GM12874 (cell line): ENCODE measurements at regions not wholly inside any gene's neighbourhood (a gene's known extent, or its start where the extent isn't known, plus 50 kb on each side); places are given as distances from the start of the nearest gene placed in this dataset.

Source experiments
- TF ChIP-seq, protein P1 (sequence below): IDR thresholded peaks from 2 replicates; pipeline ENCODE4 v1.5.1; 2011; ENCODE audit warnings: low read depth, mild to moderate bottlenecking, control low read depth, low read length, moderate library complexity; ENCODE audit not compliant: insufficient read depth

DNA sequence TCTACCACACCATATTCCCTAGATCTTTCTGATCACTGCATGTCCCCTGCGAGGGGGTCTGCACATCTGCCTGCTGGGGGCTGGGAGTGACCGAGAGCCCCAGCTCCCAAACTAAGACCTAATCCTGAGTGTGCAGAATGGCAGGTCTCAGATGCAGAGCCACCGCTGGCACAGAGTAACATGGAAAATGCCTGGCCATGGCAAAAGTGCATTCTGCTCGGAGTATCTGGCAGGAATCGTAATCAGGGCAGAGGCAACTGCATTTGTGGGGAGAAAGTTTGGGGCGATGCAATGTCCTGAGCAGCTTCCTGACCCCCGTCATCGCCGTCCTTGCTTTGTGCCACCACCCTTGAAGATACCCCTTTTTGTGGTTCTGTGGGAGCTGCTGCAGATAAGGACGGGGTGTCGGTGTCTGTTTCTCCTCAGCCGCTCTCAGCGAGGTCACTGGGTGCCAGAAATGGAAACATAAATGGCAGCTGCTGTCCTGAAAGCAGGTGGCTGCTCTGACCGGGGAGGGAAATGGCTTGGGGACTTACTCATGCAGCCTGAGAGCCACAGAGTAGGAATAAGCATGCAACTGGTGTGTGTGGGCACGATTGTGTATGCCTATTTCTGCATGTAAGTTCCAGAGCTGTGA lies 157.9 kb downstream of the LY86 start:
- TF ChIP-seq, protein P1, sequence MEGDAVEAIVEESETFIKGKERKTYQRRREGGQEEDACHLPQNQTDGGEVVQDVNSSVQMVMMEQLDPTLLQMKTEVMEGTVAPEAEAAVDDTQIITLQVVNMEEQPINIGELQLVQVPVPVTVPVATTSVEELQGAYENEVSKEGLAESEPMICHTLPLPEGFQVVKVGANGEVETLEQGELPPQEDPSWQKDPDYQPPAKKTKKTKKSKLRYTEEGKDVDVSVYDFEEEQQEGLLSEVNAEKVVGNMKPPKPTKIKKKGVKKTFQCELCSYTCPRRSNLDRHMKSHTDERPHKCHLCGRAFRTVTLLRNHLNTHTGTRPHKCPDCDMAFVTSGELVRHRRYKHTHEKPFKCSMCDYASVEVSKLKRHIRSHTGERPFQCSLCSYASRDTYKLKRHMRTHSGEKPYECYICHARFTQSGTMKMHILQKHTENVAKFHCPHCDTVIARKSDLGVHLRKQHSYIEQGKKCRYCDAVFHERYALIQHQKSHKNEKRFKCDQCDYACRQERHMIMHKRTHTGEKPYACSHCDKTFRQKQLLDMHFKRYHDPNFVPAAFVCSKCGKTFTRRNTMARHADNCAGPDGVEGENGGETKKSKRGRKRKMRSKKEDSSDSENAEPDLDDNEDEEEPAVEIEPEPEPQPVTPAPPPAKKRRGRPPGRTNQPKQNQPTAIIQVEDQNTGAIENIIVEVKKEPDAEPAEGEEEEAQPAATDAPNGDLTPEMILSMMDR, result no peak

DNA sequence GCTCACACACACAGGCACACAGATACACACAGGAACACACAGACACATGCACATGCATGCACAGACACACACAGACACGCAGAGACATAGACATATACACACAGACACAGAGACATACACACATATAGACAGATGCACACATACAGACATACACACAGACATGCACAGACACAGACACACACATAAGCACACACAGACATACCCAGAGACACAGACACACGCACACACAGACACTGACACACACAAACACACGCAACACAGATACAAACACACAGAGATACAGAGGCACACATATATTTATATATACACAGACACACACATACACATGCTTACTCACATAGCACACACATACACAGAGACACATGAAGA lies 158.4 kb downstream of the LY86 start:
- TF ChIP-seq, protein P1, result no peak

DNA sequence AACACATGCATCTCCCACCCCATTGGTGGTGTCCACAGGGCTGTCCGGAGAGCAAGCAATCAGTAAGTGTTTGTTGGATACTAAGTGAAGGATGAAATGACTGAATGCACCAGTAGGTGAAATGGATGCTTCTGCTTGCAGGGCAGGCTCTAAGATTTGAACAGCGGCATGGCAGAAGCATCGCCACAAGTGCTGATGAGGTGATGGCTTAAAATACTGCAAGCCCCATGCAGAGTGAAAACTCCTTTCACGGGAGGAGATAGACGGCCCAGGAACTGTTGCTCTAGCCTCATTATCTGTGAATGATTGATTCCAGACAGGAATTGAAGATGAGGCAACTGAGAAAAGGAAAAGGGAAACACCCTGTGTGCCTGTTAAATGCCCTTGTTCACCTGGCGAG lies 158.9 kb downstream of the LY86 start:
- TF ChIP-seq, protein P1, result no peak

DNA sequence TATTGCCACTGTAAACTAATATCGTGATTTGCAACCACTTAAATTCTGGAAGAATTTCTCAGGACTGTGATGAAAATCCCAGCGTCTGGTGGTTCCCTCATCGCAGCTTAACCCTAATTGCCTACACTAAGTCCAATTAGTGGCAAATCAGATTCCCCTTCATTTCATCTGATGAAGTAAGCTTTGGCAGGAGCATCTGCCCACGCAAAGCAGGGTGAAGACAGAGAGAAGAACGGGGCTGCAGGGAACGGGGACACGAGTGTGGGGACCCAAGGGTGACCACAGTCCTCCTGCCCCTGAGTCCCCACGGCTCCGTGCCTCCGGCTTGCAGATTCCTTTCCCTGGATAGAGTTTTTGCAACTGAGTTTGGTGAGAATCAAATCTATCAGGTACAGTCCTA lies 159.5 kb downstream of the LY86 start:
- TF ChIP-seq, protein P1, result no peak

DNA sequence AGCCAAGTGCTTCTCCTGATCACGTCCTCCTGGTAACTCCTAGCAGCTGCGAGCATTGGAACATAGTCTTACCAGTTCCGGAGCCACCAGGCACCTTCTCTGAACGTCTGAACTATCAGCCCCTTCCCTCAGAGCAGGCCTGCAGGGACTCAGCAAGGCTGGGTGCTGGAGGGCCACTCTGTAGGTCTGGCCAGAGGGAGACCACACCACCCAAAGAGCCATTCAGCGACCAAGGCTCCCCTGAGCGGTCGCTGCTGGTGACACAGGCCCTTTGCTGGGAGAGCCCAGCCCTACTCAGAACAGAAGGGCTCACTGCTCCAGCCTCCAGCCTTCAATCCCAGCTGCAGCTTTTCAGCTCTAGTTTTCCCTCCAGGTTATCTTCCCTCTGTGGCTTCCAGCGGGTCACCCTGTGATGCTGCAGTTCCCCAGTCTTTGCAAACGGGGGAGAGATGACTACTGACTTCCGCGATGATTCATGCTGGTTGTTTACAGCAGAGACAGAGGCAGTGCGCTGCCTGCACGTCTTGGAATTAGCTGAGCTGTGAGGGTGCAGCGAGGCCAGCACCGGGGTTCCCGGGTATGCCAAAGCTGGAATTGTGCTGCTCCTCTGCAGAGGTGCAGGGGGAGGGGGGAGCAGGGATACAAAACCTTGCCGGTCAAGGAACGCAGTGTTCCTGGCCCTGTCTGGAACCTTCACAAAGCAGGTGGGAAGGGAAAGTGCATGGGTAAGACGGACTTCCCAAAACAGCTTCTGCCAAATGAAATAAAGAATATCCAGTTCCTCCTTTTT lies 161.4 kb downstream of the LY86 start:
- TF ChIP-seq, protein P1, result no peak

DNA sequence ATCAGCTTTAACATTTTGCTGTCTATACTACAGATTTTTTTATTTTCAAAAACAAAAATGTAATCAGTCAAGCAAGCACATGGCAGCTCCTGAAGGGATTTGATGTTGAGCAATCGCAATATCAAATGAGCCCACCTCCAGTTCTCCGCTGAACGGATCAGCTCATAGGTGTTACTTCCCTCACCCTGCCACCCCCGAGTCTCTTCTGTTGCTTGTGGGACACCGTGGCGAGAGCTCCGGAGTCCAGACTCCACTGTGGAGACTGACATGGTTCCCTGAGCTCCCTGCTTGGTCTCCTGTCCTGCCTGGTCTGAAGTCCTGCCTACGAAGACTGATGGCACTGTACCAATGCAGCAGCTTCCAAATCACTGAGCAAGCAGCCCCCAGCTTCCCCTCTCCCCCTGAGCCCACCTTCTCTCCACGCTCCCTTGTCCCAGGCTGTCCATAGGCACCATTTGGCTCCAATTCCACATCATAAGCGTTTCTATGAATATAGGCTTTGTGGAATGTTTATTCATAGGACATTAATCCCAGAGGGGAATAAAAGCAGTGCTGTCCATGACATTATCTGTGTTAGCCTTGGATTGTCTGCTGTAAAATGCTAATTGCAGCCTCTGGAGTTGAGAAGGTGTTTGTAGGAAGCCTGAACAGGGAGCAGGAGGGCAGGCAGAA lies 162.2 kb downstream of the LY86 start:
- TF ChIP-seq, protein P1, result no peak

DNA sequence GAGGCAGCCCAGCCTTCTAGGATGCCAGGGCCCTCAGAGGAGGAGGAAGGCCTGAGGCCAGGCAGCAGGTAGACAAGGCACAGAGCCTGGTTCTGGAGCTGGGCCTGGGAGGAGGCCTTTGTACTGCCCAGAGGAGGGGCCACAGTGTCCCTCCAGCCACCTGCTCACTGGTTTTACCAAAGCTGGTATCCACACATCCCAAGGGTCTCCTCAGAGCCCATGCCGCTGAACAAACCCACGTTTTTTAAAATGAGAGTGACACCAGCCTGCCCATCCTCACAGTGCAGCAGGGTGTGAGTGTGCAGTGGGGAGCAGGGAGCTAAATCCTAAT lies 162.7 kb downstream of the LY86 start:
- TF ChIP-seq, protein P1, result no peak
